Mesothelial cell of epicardium (in vitro differentiated cells): ENCODE measurements at regions not wholly inside any gene's neighbourhood (a gene's known extent, or its start where the extent isn't known, plus 50 kb on each side); places are given as distances from the start of the nearest gene placed in this dataset.
A peak's percentile ranks its signal among the peaks of the same experiment; 100 is the strongest.

Experiments used
- DNase-seq, 2 experiments: peaks; one replicate each; pipeline ENCODE4 v3.0.0; 2021; ENCODE audit warnings: low spot score in 2 of 2; ENCODE audit not compliant: unreplicated experiment in 2 of 2
- H3K27ac Mint-ChIP-seq: 2 replicates; pipeline ENCODE4 v1.8.0; 2021; ENCODE audit warnings: mixed read lengths
- H3K27me3 Mint-ChIP-seq: 2 replicates; pipeline ENCODE4 v1.8.0; 2021; ENCODE audit warnings: low read depth, mixed read lengths
- H3K36me3 Mint-ChIP-seq: 2 replicates; pipeline ENCODE4 v1.8.0; 2021; ENCODE audit warnings: mixed read lengths
- H3K4me1 Mint-ChIP-seq: 2 replicates; pipeline ENCODE4 v1.8.0; 2021; ENCODE audit warnings: mixed read lengths
- H3K4me3 Mint-ChIP-seq: 2 replicates; pipeline ENCODE4 v1.8.0; 2021; ENCODE audit warnings: mild to moderate bottlenecking, moderate library complexity, mixed read lengths
- H3K9me3 Mint-ChIP-seq: 2 replicates; pipeline ENCODE4 v1.8.0; 2021; ENCODE audit warnings: mixed read lengths
- CTCF ChIP-seq: fragments of 200-600 bp; sonication (generic); IDR thresholded peaks from one replicate; pipeline ENCODE4 v1.5.0; 2021; ENCODE audit warnings: antibody characterized with exemption; ENCODE audit not compliant: unreplicated experiment

- Mint-ChIP-seq H3K27me3 (no peaks in the 10 kb centered on the region), H3K36me3 (no peaks in the 10 kb centered on the region), H3K9me3 (no peaks in the 10 kb centered on the region), H3K27ac (peak overlapping the region; percentile 68), H3K4me1 (peaks cover 51% of the 10 kb centered on the region), H3K4me3 (no peak overlapping the region)
- TF ChIP-seq CTCF, result no peak
- no peak for DNase-seq
These were observed 152.9 kb downstream of the C9orf50 start for GRCh38 chr9:129467739-129468666.

- no peaks in the 10 kb centered on the region for H3K27me3 Mint-ChIP-seq
- H3K4me3 Mint-ChIP-seq, result no peak overlapping the region
- H3K27ac Mint-ChIP-seq, result peak overlapping the region; percentile 53
- DNase-seq, result no peak
- no peak for TF ChIP-seq CTCF
- no peaks in the 10 kb centered on the region for H3K36me3 Mint-ChIP-seq
- peaks cover 51% of the 10 kb centered on the region for H3K4me1 Mint-ChIP-seq
- H3K9me3 Mint-ChIP-seq, result no peaks in the 10 kb centered on the region
These were observed 153.8 kb downstream of the C9orf50 start for GRCh38 chr9:129467004-129467588.

- TF ChIP-seq CTCF, result no peak
- H3K36me3 Mint-ChIP-seq, result no peaks in the 10 kb centered on the region
- DNase-seq, result no peak
- no peak overlapping the region for H3K4me3 Mint-ChIP-seq
- H3K9me3 Mint-ChIP-seq, result no peaks in the 10 kb centered on the region
- peak overlapping the region; percentile 77 for H3K27ac Mint-ChIP-seq
- H3K4me1 Mint-ChIP-seq, result peaks cover 56% of the 10 kb centered on the region
- H3K27me3 Mint-ChIP-seq, result no peaks in the 10 kb centered on the region
These were observed 154.9 kb downstream of the C9orf50 start for GRCh38 chr9:129465834-129466535.

- H3K4me3 Mint-ChIP-seq, result no peak overlapping the region
These were observed 155.7 kb downstream of the C9orf50 start for GRCh38 chr9:129464972-129465833.

More at GRCh38 chr9:129464972-129465833, 155.7 kb downstream of the C9orf50 start:
- Mint-ChIP-seq H3K27ac (peak overlapping the region; percentile 91), H3K4me1 (peaks cover 59% of the 10 kb centered on the region), H3K27me3 (no peaks in the 10 kb centered on the region), H3K36me3 (no peaks in the 10 kb centered on the region), H3K9me3 (no peaks in the 10 kb centered on the region)
- DNase-seq, result no peak
- TF ChIP-seq CTCF, result no peak
